Nephron (organoid): ENCODE measurements at regions not wholly inside any gene's neighbourhood (a gene's known extent, or its start where the extent isn't known, plus 50 kb on each side); places are given as distances from the start of the nearest gene placed in this dataset.

Experiments used
- H3K27ac Mint-ChIP-seq, 3 experiments: 2 replicates each; pipeline ENCODE4 v1.8.0; 2020; ENCODE audit warnings: mixed read lengths in 3 of 3, mild to moderate bottlenecking in 2 of 3, moderate library complexity in 1 of 3
- H3K27me3 Mint-ChIP-seq: 2 replicates; pipeline ENCODE4 v1.8.0; 2021; ENCODE audit warnings: low read depth, mild to moderate bottlenecking, moderate library complexity, mixed read lengths
- H3K36me3 Mint-ChIP-seq: 2 replicates; pipeline ENCODE4 v1.8.0; 2020; ENCODE audit warnings: low read depth, mixed read lengths
- H3K4me1 Mint-ChIP-seq: 2 replicates; pipeline ENCODE4 v1.8.0; 2020; ENCODE audit warnings: mixed read lengths
- H3K4me3 Mint-ChIP-seq, 3 experiments: 2 replicates each; pipeline ENCODE4 v1.8.0; 2020; ENCODE audit warnings: mild to moderate bottlenecking in 3 of 3, mixed read lengths in 3 of 3, moderate library complexity in 2 of 3
- H3K9me3 Mint-ChIP-seq: 2 replicates; pipeline ENCODE4 v1.8.0; 2020; ENCODE audit warnings: mixed read lengths
- CTCF ChIP-seq, 3 experiments: fragments of 200-600 bp; sonication (generic); IDR thresholded peaks; one replicate each; pipeline ENCODE4 v1.5.0; 2021; ENCODE audit warnings: antibody characterized with exemption in 3 of 3; ENCODE audit not compliant: unreplicated experiment in 3 of 3

GRCh38 chr14:97506626-97507025 is 709.4 kb downstream of the VRK1 start:
- no peak for TF ChIP-seq CTCF (IDR thresholded peaks at IDR 0.05; ENCODE audit: unreplicated experiment in 3 of 3)
- no peaks in the 10 kb centered on the region for H3K36me3 Mint-ChIP-seq

GRCh38 chr14:97513891-97514290 is 716.7 kb downstream of the VRK1 start:
- Mint-ChIP-seq H3K9me3 (peaks cover 7% of the 10 kb centered on the region), H3K27me3 (peaks cover 10% of the 10 kb centered on the region), H3K4me3 (no peak overlapping the region)

More at GRCh38 chr14:97506626-97507025, 709.4 kb downstream of the VRK1 start:
- H3K27me3 Mint-ChIP-seq = peaks cover 9% of the 10 kb centered on the region
- no peak overlapping the region for H3K4me3 Mint-ChIP-seq
- H3K9me3 Mint-ChIP-seq = peaks cover 20% of the 10 kb centered on the region
- no peaks in the 10 kb centered on the region for H3K4me1 Mint-ChIP-seq
- H3K27ac Mint-ChIP-seq = no peak overlapping the region

GRCh38 chr14:97517566-97518234 is 720.5 kb downstream of the VRK1 start:
- Mint-ChIP-seq H3K4me3 (no peak overlapping the region), H3K36me3 (no peaks in the 10 kb centered on the region), H3K27ac (no peak overlapping the region), H3K27me3 (peaks cover 14% of the 10 kb centered on the region), H3K4me1 (no peaks in the 10 kb centered on the region), H3K9me3 (no peaks in the 10 kb centered on the region)
- TF ChIP-seq CTCF (IDR thresholded peaks at IDR 0.05; ENCODE audit: unreplicated experiment in 3 of 3) = no peak

More at GRCh38 chr14:97513891-97514290, 716.7 kb downstream of the VRK1 start:
- TF ChIP-seq CTCF (IDR thresholded peaks at IDR 0.05; ENCODE audit: unreplicated experiment in 3 of 3) = no peak
- no peaks in the 10 kb centered on the region for H3K36me3 Mint-ChIP-seq
- no peak overlapping the region for H3K27ac Mint-ChIP-seq
- H3K4me1 Mint-ChIP-seq = no peaks in the 10 kb centered on the region

GRCh38 chr14:97523936-97524335 is 726.8 kb downstream of the VRK1 start:
- Mint-ChIP-seq H3K9me3 (no peaks in the 10 kb centered on the region), H3K36me3 (no peaks in the 10 kb centered on the region)

GRCh38 chr14:97524589-97525319 is 727.6 kb downstream of the VRK1 start:
- no peaks in the 10 kb centered on the region for H3K36me3 Mint-ChIP-seq
- peaks cover 9% of the 10 kb centered on the region for H3K27me3 Mint-ChIP-seq
- no peaks in the 10 kb centered on the region for H3K9me3 Mint-ChIP-seq
- no peak for TF ChIP-seq CTCF (IDR thresholded peaks at IDR 0.05; ENCODE audit: unreplicated experiment in 3 of 3)
- H3K4me3 Mint-ChIP-seq = no peak overlapping the region
- H3K27ac Mint-ChIP-seq = no peak overlapping the region
- no peaks in the 10 kb centered on the region for H3K4me1 Mint-ChIP-seq

More at GRCh38 chr14:97523936-97524335, 726.8 kb downstream of the VRK1 start:
- H3K4me1 Mint-ChIP-seq = no peaks in the 10 kb centered on the region
- TF ChIP-seq CTCF (IDR thresholded peaks at IDR 0.05; ENCODE audit: unreplicated experiment in 3 of 3) = no peak
- no peak overlapping the region for H3K27ac Mint-ChIP-seq
- peaks cover 13% of the 10 kb centered on the region for H3K27me3 Mint-ChIP-seq
- no peak overlapping the region for H3K4me3 Mint-ChIP-seq
